Neural cell (in vitro differentiated cells): ENCODE measurements at regions not wholly inside any gene's neighbourhood (a gene's known extent, or its start where the extent isn't known, plus 50 kb on each side); places are given as distances from the start of the nearest gene placed in this dataset.

Experiments
- H2AFZ ChIP-seq: fragments of 200-600, 300-800 bp; sonication (generic), shearing (Covaris generic); 2 replicates; pipeline ENCODE4 v1.6.0; 2014; ENCODE audit warnings: low read depth, mild to moderate bottlenecking, antibody characterized with exemption, low read length, moderate library complexity
- H3F3A ChIP-seq: fragments of 200-600 bp; shearing (Covaris generic); 2 replicates; pipeline ENCODE4 v1.6.1; 2016; ENCODE audit warnings: mild to moderate bottlenecking, moderate library complexity, mixed read lengths, antibody characterized with exemption, low read length; ENCODE audit not compliant: insufficient read depth, poor library complexity, severe bottlenecking
- H3K27ac ChIP-seq: fragments of 200-600, 300-800 bp; sonication (generic), shearing (Covaris generic); 2 replicates; pipeline ENCODE4 v1.5.1; 2014; ENCODE audit warnings: mild to moderate bottlenecking, low read length, moderate library complexity
- H3K27me3 ChIP-seq: fragments of 300-800, 200-600 bp; sonication (generic), shearing (Covaris generic); 2 replicates; pipeline ENCODE4 v1.6.0; 2014; ENCODE audit warnings: mild to moderate bottlenecking, low read depth, low read length, moderate library complexity; ENCODE audit not compliant: insufficient read depth
- H3K36me3 ChIP-seq: fragments of 300-800, 200-600 bp; sonication (generic), shearing (Covaris generic); 2 replicates; pipeline ENCODE4 v1.5.1; 2014; ENCODE audit warnings: mild to moderate bottlenecking, antibody characterized with exemption, low read length, moderate library complexity; ENCODE audit not compliant: insufficient read depth
- H3K4me2 ChIP-seq: fragments of 300-800, 200-600 bp; sonication (generic), shearing (Covaris generic); 2 replicates; pipeline ENCODE4 v1.6.0; 2014; ENCODE audit warnings: mild to moderate bottlenecking, low read length
- H3K4me3 ChIP-seq: fragments of 300-800, 200-600 bp; sonication (generic), shearing (Covaris generic); 2 replicates; pipeline ENCODE4 v1.5.1; 2014; ENCODE audit warnings: mild to moderate bottlenecking, low read length, moderate library complexity
- H3K79me2 ChIP-seq: fragments of 200-600 bp; shearing (Covaris generic); replicated peaks from 2 replicates; pipeline ENCODE4 v1.6.0; 2014; ENCODE audit warnings: mild to moderate bottlenecking, low read length, moderate library complexity; ENCODE audit not compliant: insufficient read depth
- H3K9ac ChIP-seq: fragments of 300-800, 200-600 bp; sonication (generic), shearing (Covaris generic); 2 replicates; pipeline ENCODE4 v1.6.1; 2016; ENCODE audit warnings: mild to moderate bottlenecking, low read length, mixed read lengths
- H3K9me2 ChIP-seq: fragments of 200-600 bp; shearing (Covaris generic); 2 replicates; pipeline ENCODE4 v1.6.1; 2016; ENCODE audit warnings: mild to moderate bottlenecking, low read length, mixed read lengths; ENCODE audit not compliant: insufficient read depth
- H3K9me3 ChIP-seq: fragments of 200-600, 300-800 bp; sonication (generic), shearing (Covaris generic); 2 replicates; pipeline ENCODE4 v1.6.1; 2016; ENCODE audit warnings: mild to moderate bottlenecking, mixed run types, low read length, moderate library complexity, mixed read lengths
- H4K20me1 ChIP-seq: fragments of 200-600 bp; shearing (Covaris generic); 2 replicates; pipeline ENCODE4 v1.6.1; 2016; ENCODE audit warnings: mild to moderate bottlenecking, mixed run types; ENCODE audit not compliant: insufficient read depth
- EP300 ChIP-seq: fragments of 450-650 bp; conservative IDR thresholded peaks from 2 replicates; pipeline ENCODE4 v1.6.1; 2014; ENCODE audit warnings: antibody characterized with exemption, mild to moderate bottlenecking, moderate library complexity; ENCODE audit not compliant: poor library complexity, severe bottlenecking
- EZH2 ChIP-seq: fragments of 200-600, 300-800 bp; shearing (Covaris generic), sonication (generic); IDR thresholded peaks from 2 replicates; pipeline ENCODE4 v1.6.1; 2014; ENCODE audit warnings: antibody characterized with exemption, low read length, borderline replicate concordance, mild to moderate bottlenecking; ENCODE audit not compliant: insufficient read depth, poor library complexity, severe bottlenecking
- MXI1 ChIP-seq: fragments of 450-650 bp; conservative IDR thresholded peaks from 2 replicates; pipeline ENCODE4 v1.6.1; 2014; ENCODE audit warnings: antibody characterized with exemption, mild to moderate bottlenecking; ENCODE audit not compliant: poor library complexity, severe bottlenecking
- POLR2AphosphoS5 ChIP-seq: IDR thresholded peaks from 2 replicates; pipeline ENCODE4 v1.6.1; 2012
- RAD21 ChIP-seq: fragments of 450-650 bp; conservative IDR thresholded peaks from 2 replicates; pipeline ENCODE4 v1.6.1; 2014; ENCODE audit warnings: antibody characterized with exemption, mild to moderate bottlenecking, moderate library complexity
- SMC3 ChIP-seq: fragments of 450-650 bp; conservative IDR thresholded peaks from 2 replicates; pipeline ENCODE4 v1.6.1; 2014; ENCODE audit warnings: antibody characterized with exemption, mild to moderate bottlenecking, moderate library complexity; ENCODE audit not compliant: poor library complexity
- TAF1 ChIP-seq: IDR thresholded peaks from 2 replicates; pipeline ENCODE4 v1.6.1; 2012; ENCODE audit warnings: low read depth
- TF ChIP-seq, protein P1 (sequence below): fragments of 450-650 bp; IDR thresholded peaks from 2 replicates; pipeline ENCODE4 v1.5.1; 2014; ENCODE audit warnings: antibody characterized with exemption, mild to moderate bottlenecking, moderate library complexity; ENCODE audit not compliant: poor library complexity, severe bottlenecking
- TF ChIP-seq, protein P2 (sequence below): IDR thresholded peaks from 2 replicates; pipeline ENCODE4 v1.6.1; 2012; ENCODE audit warnings: borderline replicate concordance

DNA sequence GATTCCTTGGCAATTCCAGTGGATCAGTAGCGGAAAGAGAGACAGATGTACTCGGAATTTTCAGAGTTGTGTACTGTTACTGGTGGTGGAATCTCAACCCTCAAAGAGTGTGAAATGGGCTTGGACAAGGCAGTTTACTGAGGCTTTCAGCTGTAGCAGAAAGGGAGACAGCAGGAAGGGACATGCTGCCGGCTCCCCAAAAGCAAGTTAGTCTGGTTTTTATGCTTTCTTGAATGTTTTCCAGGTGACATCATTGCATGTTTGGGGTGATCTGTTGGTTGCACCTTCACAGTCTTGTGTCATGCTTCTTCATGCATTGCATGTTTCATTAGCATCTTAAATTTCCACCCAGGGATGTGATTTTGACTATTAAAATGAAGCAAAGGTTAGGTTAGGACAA lies 1282.2 kb downstream of the ADGRL3 start:
- Histone ChIP-seq H3F3A (no peaks in the 10 kb centered on the region), H3K36me3 (no peaks in the 10 kb centered on the region), H3K9me2 (no peaks in the 10 kb centered on the region), H3K79me2 (no peaks in the 10 kb centered on the region), H2AFZ (no peak overlapping the region), H4K20me1 (no peaks in the 10 kb centered on the region), H3K9me3 (no peaks in the 10 kb centered on the region), H3K27me3 (no peaks in the 10 kb centered on the region), H3K27ac (no peak overlapping the region), H3K9ac (no peak overlapping the region), H3K4me3 (no peak overlapping the region), H3K4me2 (no peak overlapping the region)
- TF ChIP-seq POLR2AphosphoS5, result no peak
- TF ChIP-seq SMC3, result no peak
- TF ChIP-seq EP300, result no peak
- TF ChIP-seq, protein P1, sequence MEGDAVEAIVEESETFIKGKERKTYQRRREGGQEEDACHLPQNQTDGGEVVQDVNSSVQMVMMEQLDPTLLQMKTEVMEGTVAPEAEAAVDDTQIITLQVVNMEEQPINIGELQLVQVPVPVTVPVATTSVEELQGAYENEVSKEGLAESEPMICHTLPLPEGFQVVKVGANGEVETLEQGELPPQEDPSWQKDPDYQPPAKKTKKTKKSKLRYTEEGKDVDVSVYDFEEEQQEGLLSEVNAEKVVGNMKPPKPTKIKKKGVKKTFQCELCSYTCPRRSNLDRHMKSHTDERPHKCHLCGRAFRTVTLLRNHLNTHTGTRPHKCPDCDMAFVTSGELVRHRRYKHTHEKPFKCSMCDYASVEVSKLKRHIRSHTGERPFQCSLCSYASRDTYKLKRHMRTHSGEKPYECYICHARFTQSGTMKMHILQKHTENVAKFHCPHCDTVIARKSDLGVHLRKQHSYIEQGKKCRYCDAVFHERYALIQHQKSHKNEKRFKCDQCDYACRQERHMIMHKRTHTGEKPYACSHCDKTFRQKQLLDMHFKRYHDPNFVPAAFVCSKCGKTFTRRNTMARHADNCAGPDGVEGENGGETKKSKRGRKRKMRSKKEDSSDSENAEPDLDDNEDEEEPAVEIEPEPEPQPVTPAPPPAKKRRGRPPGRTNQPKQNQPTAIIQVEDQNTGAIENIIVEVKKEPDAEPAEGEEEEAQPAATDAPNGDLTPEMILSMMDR, result no peak

- TF ChIP-seq EZH2 (no peak), RAD21 (no peak), MXI1 (no peak), TAF1 (no peak), SMC3 (no peak), EP300 (no peak)
- no peaks in the 10 kb centered on the region for H3K27me3 ChIP-seq
- no peak overlapping the region for H2AFZ ChIP-seq
- no peaks in the 10 kb centered on the region for H3K36me3 ChIP-seq
- H3K9me3 ChIP-seq, result no peaks in the 10 kb centered on the region
- H4K20me1 ChIP-seq, result no peaks in the 10 kb centered on the region
- no peak overlapping the region for H3K4me3 ChIP-seq
- no peak overlapping the region for H3K9ac ChIP-seq
- H3K79me2 ChIP-seq, result no peaks in the 10 kb centered on the region
- no peaks in the 10 kb centered on the region for H3K9me2 ChIP-seq
- no peaks in the 10 kb centered on the region for H3F3A ChIP-seq
- no peak overlapping the region for H3K4me2 ChIP-seq
- no peak overlapping the region for H3K27ac ChIP-seq
These were observed 1275.5 kb downstream of the ADGRL3 start for GRCh38 chr4:62475596-62475995.

DNA sequence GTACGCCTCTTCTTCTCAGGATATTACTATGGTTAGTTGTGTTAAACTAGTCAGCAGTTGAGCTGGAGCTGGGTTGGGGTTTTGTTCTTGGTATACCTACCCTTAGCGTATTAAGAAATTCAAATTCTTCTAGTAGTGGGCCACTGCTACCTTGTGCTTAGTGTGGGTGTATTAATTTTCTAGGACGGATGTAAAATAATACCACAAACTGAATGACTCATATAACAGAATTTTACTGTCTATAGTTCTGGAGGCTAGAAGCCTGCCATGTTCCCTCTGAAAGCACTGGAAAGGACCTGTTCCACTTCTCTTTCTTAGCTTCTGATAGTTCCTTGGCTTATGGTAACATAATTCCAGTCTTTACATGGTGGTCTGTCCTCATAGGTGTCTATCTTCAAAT lies 1274.7 kb downstream of the ADGRL3 start:
- no peak overlapping the region for H3K4me2 ChIP-seq

More for the DNA sequence above, 1274.7 kb downstream of the ADGRL3 start:
- no peaks in the 10 kb centered on the region for H3K36me3 ChIP-seq
- no peaks in the 10 kb centered on the region for H3K27me3 ChIP-seq
- no peaks in the 10 kb centered on the region for H3K79me2 ChIP-seq
- no peaks in the 10 kb centered on the region for H4K20me1 ChIP-seq
- H3K4me3 ChIP-seq, result no peak overlapping the region
- H3K27ac ChIP-seq, result no peak overlapping the region
- no peaks in the 10 kb centered on the region for H3F3A ChIP-seq
- no peak overlapping the region for H3K9ac ChIP-seq
- no peak overlapping the region for H2AFZ ChIP-seq
- TF ChIP-seq, protein P2, sequence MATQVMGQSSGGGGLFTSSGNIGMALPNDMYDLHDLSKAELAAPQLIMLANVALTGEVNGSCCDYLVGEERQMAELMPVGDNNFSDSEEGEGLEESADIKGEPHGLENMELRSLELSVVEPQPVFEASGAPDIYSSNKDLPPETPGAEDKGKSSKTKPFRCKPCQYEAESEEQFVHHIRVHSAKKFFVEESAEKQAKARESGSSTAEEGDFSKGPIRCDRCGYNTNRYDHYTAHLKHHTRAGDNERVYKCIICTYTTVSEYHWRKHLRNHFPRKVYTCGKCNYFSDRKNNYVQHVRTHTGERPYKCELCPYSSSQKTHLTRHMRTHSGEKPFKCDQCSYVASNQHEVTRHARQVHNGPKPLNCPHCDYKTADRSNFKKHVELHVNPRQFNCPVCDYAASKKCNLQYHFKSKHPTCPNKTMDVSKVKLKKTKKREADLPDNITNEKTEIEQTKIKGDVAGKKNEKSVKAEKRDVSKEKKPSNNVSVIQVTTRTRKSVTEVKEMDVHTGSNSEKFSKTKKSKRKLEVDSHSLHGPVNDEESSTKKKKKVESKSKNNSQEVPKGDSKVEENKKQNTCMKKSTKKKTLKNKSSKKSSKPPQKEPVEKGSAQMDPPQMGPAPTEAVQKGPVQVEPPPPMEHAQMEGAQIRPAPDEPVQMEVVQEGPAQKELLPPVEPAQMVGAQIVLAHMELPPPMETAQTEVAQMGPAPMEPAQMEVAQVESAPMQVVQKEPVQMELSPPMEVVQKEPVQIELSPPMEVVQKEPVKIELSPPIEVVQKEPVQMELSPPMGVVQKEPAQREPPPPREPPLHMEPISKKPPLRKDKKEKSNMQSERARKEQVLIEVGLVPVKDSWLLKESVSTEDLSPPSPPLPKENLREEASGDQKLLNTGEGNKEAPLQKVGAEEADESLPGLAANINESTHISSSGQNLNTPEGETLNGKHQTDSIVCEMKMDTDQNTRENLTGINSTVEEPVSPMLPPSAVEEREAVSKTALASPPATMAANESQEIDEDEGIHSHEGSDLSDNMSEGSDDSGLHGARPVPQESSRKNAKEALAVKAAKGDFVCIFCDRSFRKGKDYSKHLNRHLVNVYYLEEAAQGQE, result no peak
- TF ChIP-seq, protein P1, result no peak
- TF ChIP-seq EZH2 (no peak), RAD21 (no peak), SMC3 (no peak), TAF1 (no peak), MXI1 (no peak), EP300 (no peak), POLR2AphosphoS5 (no peak)
- no peaks in the 10 kb centered on the region for H3K9me3 ChIP-seq
- no peaks in the 10 kb centered on the region for H3K9me2 ChIP-seq
